NCI-H82 treated with DMSO at 0.1 percent for 48 hours (cell line): ENCODE measurements at regions not wholly inside any gene's neighbourhood (a gene's known extent, or its start where the extent isn't known, plus 50 kb on each side); places are given as distances from the start of the nearest gene placed in this dataset.

Source experiments
- DNase-seq: peaks from one replicate; lab custom pipeline; 2025; ENCODE audit not compliant: unreplicated experiment; lab: John Stamatoyannopoulos, UW

- DNase-seq = no peak
These were observed 59.8 kb downstream of the SOX11 start for GRCh38 chr2:5751873-5752482.

- DNase-seq = no peak
These were observed 64.1 kb downstream of the SOX11 start for GRCh38 chr2:5756272-5756671.

- DNase-seq = no peak
These were observed 66.2 kb downstream of the SOX11 start for GRCh38 chr2:5758346-5758745.

- no peak for DNase-seq
These were observed 67.8 kb downstream of the SOX11 start for GRCh38 chr2:5759949-5760348.

- DNase-seq = no peak
These were observed 71.3 kb downstream of the SOX11 start for GRCh38 chr2:5763531-5763930.

- no peak for DNase-seq
These were observed 71.9 kb downstream of the SOX11 start for GRCh38 chr2:5764041-5764440.

GRCh38 chr2:5766056-5766455, 73.9 kb downstream of the SOX11 start:
- no peak for DNase-seq

GRCh38 chr2:5766561-5766960, 74.4 kb downstream of the SOX11 start:
- DNase-seq = no peak

- DNase-seq = no peak
These were observed 84.9 kb downstream of the SOX11 start for GRCh38 chr2:5777131-5777535.

- DNase-seq = no peak
These were observed 89.5 kb downstream of the SOX11 start for GRCh38 chr2:5781679-5782078.

GRCh38 chr2:5782103-5782502, 89.9 kb downstream of the SOX11 start:
- DNase-seq = no peak

GRCh38 chr2:5788447-5788846, 96.3 kb downstream of the SOX11 start:
- DNase-seq = no peak

- DNase-seq = no peak
These were observed 99.2 kb downstream of the SOX11 start for GRCh38 chr2:5791371-5791770.

GRCh38 chr2:5794012-5794411, 101.8 kb downstream of the SOX11 start:
- DNase-seq = no peak

GRCh38 chr2:5798084-5798483, 105.9 kb downstream of the SOX11 start:
- no peak for DNase-seq

GRCh38 chr2:5799348-5799747, 107.2 kb downstream of the SOX11 start:
- DNase-seq = no peak

GRCh38 chr2:5803547-5803946, 111.4 kb downstream of the SOX11 start:
- no peak for DNase-seq

- no peak for DNase-seq
These were observed 126.9 kb downstream of the SOX11 start for GRCh38 chr2:5818961-5819600.

- DNase-seq = no peak
These were observed 131.9 kb downstream of the SOX11 start for GRCh38 chr2:5824126-5824525.

- no peak for DNase-seq
These were observed 133.5 kb downstream of the SOX11 start for GRCh38 chr2:5825686-5826085.

- DNase-seq = no peak
These were observed 134.9 kb downstream of the SOX11 start for GRCh38 chr2:5826979-5827655.

- DNase-seq = no peak
These were observed 142.3 kb downstream of the SOX11 start for GRCh38 chr2:5834501-5834900.

- no peak for DNase-seq
These were observed 147.4 kb downstream of the SOX11 start for GRCh38 chr2:5839550-5839949.
